PC-3 (cell line): ENCODE measurements at regions not wholly inside any gene's neighbourhood (a gene's known extent, or its start where the extent isn't known, plus 50 kb on each side); places are given as distances from the start of the nearest gene placed in this dataset.
"Not testable (repeated sequence)": the region's sequence is repeated elsewhere in the genome, so short reads cannot be mapped to it uniquely, and the experiment has no call there.

Experiments used
- ATAC-seq: fragments of 200-7000 bp; cut with Tn5 transposase; 2 replicates; pipeline ENCODE4 v1.9.1; 2020; ENCODE audit warnings: mild to moderate bottlenecking, moderate library complexity
- BruUV-seq: library from RNA; stranded (reverse); fragments of 400-500 nt; replicated peaks from 2 replicates; lab custom pipeline; 2021; lab: Mats Ljungman, UMichigan
- CTCF ChIA-PET: fragments of 300-600 bp; sonication (Branson Sonifier 250); formaldehyde crosslinking; loops from one replicate; lab custom pipeline; 2022; ENCODE audit warnings: antibody characterized with exemption; lab: Charles Lee
- POLR2A ChIA-PET: fragments of 300-600 bp; sonication (Branson Sonifier 250); formaldehyde crosslinking; loops from one replicate; lab custom pipeline; 2022; ENCODE audit warnings: antibody characterized with exemption; ENCODE audit not compliant: unreplicated experiment; lab: Charles Lee
- DNase-seq: peaks from one replicate; pipeline ENCODE4 v3.0.0-alpha.2; 2015
- H2AFZ ChIP-seq: fragments of 300-600 bp; sonication (generic); 2 replicates; pipeline ENCODE4 v1.6.0; 2016; ENCODE audit warnings: antibody characterized with exemption, low read length
- H3F3A ChIP-seq: fragments of 300-600 bp; sonication (generic); one replicate; pipeline ENCODE4 v1.6.0; 2017; ENCODE audit warnings: antibody characterized with exemption, low read length, control low read depth, mild to moderate bottlenecking; ENCODE audit not compliant: unreplicated experiment
- H3K27ac ChIP-seq: fragments of 300-600 bp; sonication (generic); 2 replicates; pipeline ENCODE4 v1.5.1; 2016; ENCODE audit warnings: mild to moderate bottlenecking, low read length
- H3K27me3 ChIP-seq: fragments of 300-600 bp; sonication (generic); 2 replicates; pipeline ENCODE4 v1.6.1; 2016; ENCODE audit warnings: low read length, mixed read lengths
- H3K36me3 ChIP-seq: fragments of 300-600 bp; sonication (generic); 2 replicates; pipeline ENCODE4 v1.6.1; 2016; ENCODE audit warnings: low read depth, mixed run types, low read length, mixed read lengths
- H3K4me1 ChIP-seq: fragments of 300-600 bp; sonication (generic); 2 replicates; pipeline ENCODE4 v1.5.1; 2016; ENCODE audit warnings: low read length; ENCODE audit not compliant: insufficient read depth
- H3K4me2 ChIP-seq: fragments of 300-600 bp; sonication (generic); 2 replicates; pipeline ENCODE4 v1.6.0; 2016; ENCODE audit warnings: low read length
- H3K4me3 ChIP-seq: fragments of 300-600 bp; sonication (generic); 2 replicates; pipeline ENCODE4 v1.5.1; 2016; ENCODE audit warnings: mild to moderate bottlenecking, low read length, mixed read lengths
- H3K79me2 ChIP-seq: fragments of 300-600 bp; sonication (generic); 2 replicates; pipeline ENCODE4 v1.6.1; 2017; ENCODE audit warnings: low read length, mixed read lengths
- H3K9ac ChIP-seq: fragments of 300-600 bp; sonication (generic); 2 replicates; pipeline ENCODE4 v1.6.0; 2016; ENCODE audit warnings: mild to moderate bottlenecking, low read length
- H3K9me2 ChIP-seq: fragments of 300-600 bp; sonication (generic); replicated peaks from 2 replicates; pipeline ENCODE4 v1.6.1; 2016; ENCODE audit warnings: mixed run types, low read length, mixed read lengths
- H3K9me3 ChIP-seq: fragments of 300-600 bp; sonication (generic); 2 replicates; pipeline ENCODE4 v1.6.1; 2016; ENCODE audit warnings: low read length, mixed read lengths
- H4K20me1 ChIP-seq: fragments of 300-600 bp; sonication (generic); 2 replicates; pipeline ENCODE4 v1.6.1; 2016; ENCODE audit warnings: low read length, mixed read lengths
- CTCF ChIP-seq: fragments of 300-600 bp; sonication (generic); conservative IDR thresholded peaks from 2 replicates; pipeline ENCODE4 v1.5.1; 2017; ENCODE audit warnings: antibody characterized with exemption, low read depth, mild to moderate bottlenecking, low read length
- EZH2 ChIP-seq: fragments of 300-600 bp; sonication (generic); IDR thresholded peaks from one replicate; pipeline ENCODE4 v1.6.1; 2017; ENCODE audit warnings: antibody characterized with exemption, mild to moderate bottlenecking, low read length; ENCODE audit not compliant: unreplicated experiment
- EZH2phosphoT487 ChIP-seq: fragments of 300-600 bp; sonication (generic); IDR thresholded peaks from 2 replicates; pipeline ENCODE4 v1.6.1; 2018; ENCODE audit warnings: mild to moderate bottlenecking, antibody characterized with exemption, low read length, borderline replicate concordance
- intact Hi-C: fragments of 100-400 bp; cut with micrococcal nuclease; formaldehyde crosslinking; loops from 2 replicates; pipeline ENCODE4 v1.9.0; 2023

DNA sequence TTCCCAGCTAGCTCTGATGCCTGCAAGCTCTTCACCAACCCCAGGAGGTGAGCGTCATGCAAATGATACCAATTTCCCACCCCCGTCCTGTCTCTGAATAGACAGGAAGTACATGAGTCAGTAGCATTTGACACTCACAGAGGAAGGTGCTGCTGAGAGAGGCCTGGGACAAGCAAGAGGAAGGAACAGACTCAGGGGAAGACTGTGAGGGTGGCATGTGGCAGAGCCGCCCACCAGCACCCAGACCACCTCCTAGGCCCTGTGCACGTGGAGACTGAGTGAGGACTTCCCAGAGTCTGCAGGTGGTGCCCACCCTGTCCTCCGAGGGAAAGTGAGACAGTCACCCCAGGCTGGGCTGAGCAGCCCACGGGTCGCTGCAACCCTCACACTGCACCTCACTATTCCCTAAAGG, 199.5 kb upstream of the SFSWAP start:
- Histone ChIP-seq H3K9me3 (no peaks in the 10 kb centered on the region), H3K4me2 (no peak overlapping the region), H3K4me1 (no peaks in the 10 kb centered on the region), H4K20me1 (no peaks in the 10 kb centered on the region), H3K4me3 (no peak overlapping the region), H3K79me2 (no peaks in the 10 kb centered on the region), H2AFZ (no peak overlapping the region), H3K27ac (no peak overlapping the region), H3K36me3 (no peaks in the 10 kb centered on the region), H3K9ac (no peak overlapping the region), H3F3A (no peaks in the 10 kb centered on the region), H3K9me2 (no peaks in the 10 kb centered on the region), H3K27me3 (peaks cover 72% of the 10 kb centered on the region)
- intact Hi-C loops: no loop called here
- POLR2A ChIA-PET: no interaction called here
- peak; percentile 68 for ATAC-seq
- no peak for TF ChIP-seq EZH2
- TF ChIP-seq EZH2phosphoT487: no peak
- no peak for TF ChIP-seq CTCF
- no TSS peak for BruUV-seq
- DNase-seq: peak; percentile 52
- CTCF ChIA-PET: no interaction called here

DNA sequence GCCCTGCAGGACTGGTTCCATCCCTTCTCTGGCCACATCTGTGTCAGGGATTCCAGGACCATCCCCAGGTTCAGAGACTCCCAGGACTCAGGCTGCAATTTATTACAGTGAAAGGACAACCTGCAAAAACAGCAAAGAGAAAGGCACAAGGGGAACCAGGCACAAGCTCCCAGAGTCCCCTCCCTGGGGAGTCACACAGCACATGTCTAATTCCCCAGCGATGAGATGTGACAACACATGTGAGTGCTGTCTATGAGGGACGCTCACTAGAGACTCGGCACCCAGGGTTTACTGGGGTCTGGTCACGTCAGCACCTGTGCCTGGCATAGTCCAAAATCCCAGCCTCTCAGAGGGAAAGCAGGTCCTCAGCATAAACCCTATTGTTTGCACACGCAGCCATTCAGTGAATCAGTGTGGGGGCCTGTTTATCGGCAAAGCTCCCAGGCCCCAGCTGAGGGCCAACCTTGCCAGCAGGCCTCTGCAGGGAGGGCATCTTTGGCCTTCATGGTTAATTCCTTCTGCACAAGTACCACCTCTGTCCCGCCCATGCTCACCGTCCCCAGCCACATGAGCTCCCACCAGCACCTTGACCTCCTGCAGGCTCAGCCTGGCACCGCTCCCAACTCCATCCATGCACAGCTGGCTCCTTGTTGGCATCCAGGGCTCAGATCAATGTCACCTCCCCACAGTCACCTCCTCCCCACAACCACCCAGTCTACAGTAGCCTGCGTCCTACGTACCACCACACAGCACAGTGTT, 198.9 kb upstream of the SFSWAP start:
- H4K20me1 ChIP-seq: no peaks in the 10 kb centered on the region
- no peak overlapping the region for H3K27ac ChIP-seq
- H3K4me1 ChIP-seq: no peaks in the 10 kb centered on the region
- H3K9me2 ChIP-seq: no peaks in the 10 kb centered on the region
- H3K36me3 ChIP-seq: no peaks in the 10 kb centered on the region
- BruUV-seq: no TSS peak
- ChIA-PET POLR2A (no interaction called here), CTCF (no interaction called here)
- H3K9me3 ChIP-seq: no peaks in the 10 kb centered on the region
- no peaks in the 10 kb centered on the region for H3K79me2 ChIP-seq
- H3K27me3 ChIP-seq: peaks cover 69% of the 10 kb centered on the region
- no peak overlapping the region for H3K4me2 ChIP-seq
- H2AFZ ChIP-seq: no peak overlapping the region
- H3F3A ChIP-seq: no peaks in the 10 kb centered on the region
- TF ChIP-seq CTCF (no peak), EZH2phosphoT487 (no peak), EZH2 (no peak)
- ATAC-seq (no peak), DNase-seq (no peak)
- H3K4me3 ChIP-seq: no peak overlapping the region
- intact Hi-C loops: no loop called here
- H3K9ac ChIP-seq: no peak overlapping the region

GRCh38 chr12:131513606-131514005, 197.3 kb upstream of the SFSWAP start:
- TF ChIP-seq EZH2: no peak
- TF ChIP-seq CTCF: no peak
- no TSS peak for BruUV-seq
- ATAC-seq (no peak), DNase-seq (no peak)
- H3K4me1 ChIP-seq: no peaks in the 10 kb centered on the region
- H3K36me3 ChIP-seq: no peaks in the 10 kb centered on the region
- CTCF ChIA-PET: no interaction called here
- H2AFZ ChIP-seq: no peak overlapping the region
- no peaks in the 10 kb centered on the region for H3K9me3 ChIP-seq
- H3K79me2 ChIP-seq: no peaks in the 10 kb centered on the region
- no peak overlapping the region for H3K4me2 ChIP-seq
- POLR2A ChIA-PET: no interaction called here
- H3K9me2 ChIP-seq: no peaks in the 10 kb centered on the region
- no peaks in the 10 kb centered on the region for H3F3A ChIP-seq
- no peak overlapping the region for H3K9ac ChIP-seq
- intact Hi-C loops: no loop called here
- H3K4me3 ChIP-seq: no peak overlapping the region
- no peaks in the 10 kb centered on the region for H4K20me1 ChIP-seq
- no peak overlapping the region for H3K27ac ChIP-seq
- H3K27me3 ChIP-seq: peaks cover 59% of the 10 kb centered on the region

- H4K20me1 ChIP-seq, DNase-seq, H3K79me2 ChIP-seq, H3K9ac ChIP-seq, H2AFZ ChIP-seq, H3K36me3 ChIP-seq, BruUV-seq, intact Hi-C loops, H3F3A ChIP-seq, ATAC-seq, H3K27ac ChIP-seq, H3K4me1 ChIP-seq, CTCF ChIA-PET, POLR2A ChIA-PET, H3K4me2 ChIP-seq, H3K4me3 ChIP-seq, H3K9me2 ChIP-seq, H3K9me3 ChIP-seq: not testable (repeated sequence)
- H3K27me3 ChIP-seq: peaks cover 71% of the 10 kb centered on the region
Observed at GRCh38 chr12:131520553-131520952, 190.3 kb upstream of the SFSWAP start.
